OCI-LY7 (cell line): ENCODE measurements at regions not wholly inside any gene's neighbourhood (a gene's known extent, or its start where the extent isn't known, plus 50 kb on each side); places are given as distances from the start of the nearest gene placed in this dataset. TPM values are rescaled to one million over a fixed set of nuclear protein-coding genes. Genes with fewer than 3 reads are reported as not detected.

Source experiments
- BruUV-seq: library from RNA; stranded (reverse); fragments of 400-500 nt; replicated peaks from 2 replicates; lab custom pipeline; 2021; lab: Mats Ljungman, UMichigan
- CTCF ChIA-PET: fragments of 300-600 bp; sonication (Branson Sonifier 250); formaldehyde crosslinking; loops from one replicate; lab custom pipeline; 2022; ENCODE audit warnings: antibody characterized with exemption; ENCODE audit not compliant: unreplicated experiment; lab: Charles Lee
- POLR2A ChIA-PET: fragments of 300-600 bp; sonication (Branson Sonifier 250); formaldehyde crosslinking; loops from one replicate; lab custom pipeline; 2022; ENCODE audit warnings: antibody characterized with exemption; lab: Charles Lee
- DNase-seq: peaks from one replicate; pipeline ENCODE4 v3.0.0-alpha.2; 2015; ENCODE audit warnings: low spot score
- H2AFZ ChIP-seq: fragments of 200-600 bp; sonication (generic), shearing (Covaris generic); 2 replicates; pipeline ENCODE4 v1.6.1; 2014; ENCODE audit warnings: mild to moderate bottlenecking, antibody characterized with exemption, low read length, moderate library complexity
- H3K27ac ChIP-seq: fragments of 200-600 bp; sonication (generic); 2 replicates; pipeline ENCODE4 v1.5.1; 2014; ENCODE audit warnings: mixed run types, low read depth, mild to moderate bottlenecking, moderate library complexity, low read length, inconsistent platforms; ENCODE audit not compliant: poor library complexity, severe bottlenecking
- H3K36me3 ChIP-seq: fragments of 200-600 bp; sonication (generic); 2 replicates; pipeline ENCODE4 v1.6.1; 2014; ENCODE audit warnings: mild to moderate bottlenecking, antibody characterized with exemption, low read length, moderate library complexity, mixed read lengths; ENCODE audit not compliant: insufficient read depth
- H3K4me1 ChIP-seq: fragments of 200-600 bp; sonication (generic); 2 replicates; pipeline ENCODE4 v1.5.1; 2014; ENCODE audit warnings: mild to moderate bottlenecking, low read length; ENCODE audit not compliant: insufficient read depth, poor library complexity, severe bottlenecking
- H3K4me2 ChIP-seq: fragments of 200-600 bp; sonication (generic); 2 replicates; pipeline ENCODE4 v1.6.1; 2014; ENCODE audit warnings: mild to moderate bottlenecking, low read length
- H3K4me3 ChIP-seq: fragments of 200-600 bp; sonication (generic); 2 replicates; pipeline ENCODE4 v1.5.1; 2014; ENCODE audit warnings: mild to moderate bottlenecking, low read depth, low read length; ENCODE audit not compliant: poor library complexity, severe bottlenecking
- H3K79me2 ChIP-seq: fragments of 200-600 bp; sonication (generic); 2 replicates; pipeline ENCODE4 v1.6.1; 2016; ENCODE audit warnings: low read depth, mild to moderate bottlenecking, low read length, moderate library complexity, mixed read lengths; ENCODE audit not compliant: insufficient read depth
- H3K9me2 ChIP-seq: fragments of 200-600 bp; sonication (generic); 2 replicates; pipeline ENCODE4 v1.6.1; 2016; ENCODE audit warnings: mild to moderate bottlenecking, low read length, mixed read lengths; ENCODE audit not compliant: insufficient read depth
- H3K9me3 ChIP-seq: fragments of 200-600 bp; sonication (generic); 2 replicates; pipeline ENCODE4 v1.6.1; 2014; ENCODE audit warnings: mild to moderate bottlenecking, mixed run types, low read length, mixed read lengths
- H4K20me1 ChIP-seq: fragments of 200-600 bp; sonication (generic); 2 replicates; pipeline ENCODE4 v1.6.1; 2014; ENCODE audit warnings: mild to moderate bottlenecking, antibody characterized with exemption, low read length, moderate library complexity, mixed read lengths; ENCODE audit not compliant: insufficient read depth
- EZH2phosphoT487 ChIP-seq: fragments of 200-600 bp; sonication (generic); IDR thresholded peaks from 2 replicates; pipeline ENCODE4 v1.6.1; 2018; ENCODE audit warnings: low read depth, borderline replicate concordance, mild to moderate bottlenecking, mixed run types, antibody characterized with exemption, low read length, moderate library complexity, mixed read lengths
- intact Hi-C: fragments of 100-400 bp; cut with micrococcal nuclease; formaldehyde crosslinking; loops from one replicate; pipeline ENCODE4 v1.10.0; 2022; ENCODE audit not compliant: unreplicated experiment
- small RNA-seq: library from RNA; depleted of rRNA; stranded (forward); fragments of <200 nt; gene quantifications from one replicate; pipeline ENCODE3, GENCODE V24; 2014
- TF ChIP-seq, protein P1 (sequence below): fragments of 200-600 bp; sonication (generic); conservative IDR thresholded peaks from 2 replicates; pipeline ENCODE4 v1.5.1; 2014; ENCODE audit warnings: mild to moderate bottlenecking, antibody characterized with exemption, low read length, moderate library complexity, mixed read lengths

DNA sequence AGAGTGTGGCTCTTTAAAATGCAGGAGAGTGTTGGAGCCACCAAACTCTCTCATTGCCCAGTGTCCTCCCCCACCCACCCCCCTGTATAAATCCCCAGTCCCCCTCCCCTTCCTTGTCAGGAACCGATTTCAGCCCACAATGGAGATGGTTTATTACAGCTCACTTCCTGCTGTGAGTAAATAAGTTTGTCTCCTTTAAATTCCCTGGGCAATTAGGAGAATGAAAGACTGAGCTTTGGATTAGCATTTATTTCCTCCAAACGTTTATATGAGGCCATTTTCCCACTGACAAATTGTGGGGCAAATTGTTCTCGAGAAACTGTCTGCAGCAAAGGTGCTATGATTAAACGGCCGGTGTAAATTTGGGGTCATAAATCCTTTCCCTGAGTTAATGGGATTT is 128.8 kb downstream of the DHX35 start:
- ChIA-PET CTCF (no interaction called here), POLR2A (no interaction called here)
- no peaks in the 10 kb centered on the region for H3K4me1 ChIP-seq
- H3K9me2 ChIP-seq = no peaks in the 10 kb centered on the region
- no peak overlapping the region for H3K4me3 ChIP-seq
- no peaks in the 10 kb centered on the region for H3K9me3 ChIP-seq
- H3K4me2 ChIP-seq = no peak overlapping the region
- intact Hi-C loops = no loop called here
- H3K36me3 ChIP-seq = no peaks in the 10 kb centered on the region
- no peak overlapping the region for H3K27ac ChIP-seq
- no peaks in the 10 kb centered on the region for H3K79me2 ChIP-seq
- no TSS peak for BruUV-seq
- DNase-seq = no peak
- no peak overlapping the region for H2AFZ ChIP-seq
- TF ChIP-seq, protein P1, sequence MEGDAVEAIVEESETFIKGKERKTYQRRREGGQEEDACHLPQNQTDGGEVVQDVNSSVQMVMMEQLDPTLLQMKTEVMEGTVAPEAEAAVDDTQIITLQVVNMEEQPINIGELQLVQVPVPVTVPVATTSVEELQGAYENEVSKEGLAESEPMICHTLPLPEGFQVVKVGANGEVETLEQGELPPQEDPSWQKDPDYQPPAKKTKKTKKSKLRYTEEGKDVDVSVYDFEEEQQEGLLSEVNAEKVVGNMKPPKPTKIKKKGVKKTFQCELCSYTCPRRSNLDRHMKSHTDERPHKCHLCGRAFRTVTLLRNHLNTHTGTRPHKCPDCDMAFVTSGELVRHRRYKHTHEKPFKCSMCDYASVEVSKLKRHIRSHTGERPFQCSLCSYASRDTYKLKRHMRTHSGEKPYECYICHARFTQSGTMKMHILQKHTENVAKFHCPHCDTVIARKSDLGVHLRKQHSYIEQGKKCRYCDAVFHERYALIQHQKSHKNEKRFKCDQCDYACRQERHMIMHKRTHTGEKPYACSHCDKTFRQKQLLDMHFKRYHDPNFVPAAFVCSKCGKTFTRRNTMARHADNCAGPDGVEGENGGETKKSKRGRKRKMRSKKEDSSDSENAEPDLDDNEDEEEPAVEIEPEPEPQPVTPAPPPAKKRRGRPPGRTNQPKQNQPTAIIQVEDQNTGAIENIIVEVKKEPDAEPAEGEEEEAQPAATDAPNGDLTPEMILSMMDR = no peak
- TF ChIP-seq EZH2phosphoT487 = no peak
- H4K20me1 ChIP-seq = no peaks in the 10 kb centered on the region

DNA sequence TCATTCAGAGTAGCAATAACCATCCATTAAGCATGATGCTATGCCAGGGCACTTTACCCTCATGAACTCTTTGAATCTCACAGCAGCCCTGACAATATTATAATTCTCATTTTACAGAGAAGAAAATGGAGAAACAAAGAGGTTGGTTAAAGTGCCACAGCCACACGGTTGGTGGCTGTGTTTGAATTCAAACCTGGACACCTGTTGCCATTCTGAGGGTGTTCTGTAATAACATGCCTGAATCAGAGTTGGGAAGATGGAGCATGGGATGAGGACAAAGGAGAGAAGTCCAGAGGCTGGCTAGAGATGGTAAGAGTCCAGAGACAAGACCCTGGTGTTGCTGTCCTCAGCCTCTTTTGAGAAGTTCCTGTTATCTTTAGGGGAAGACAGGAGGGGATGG is 127.7 kb downstream of the DHX35 start:
- Histone ChIP-seq H2AFZ (no peak overlapping the region), H3K4me1 (no peaks in the 10 kb centered on the region)

More for the DNA sequence above, 127.7 kb downstream of the DHX35 start:
- Histone ChIP-seq H3K27ac (no peak overlapping the region), H3K9me3 (no peaks in the 10 kb centered on the region), H3K36me3 (no peaks in the 10 kb centered on the region), H4K20me1 (no peaks in the 10 kb centered on the region), H3K9me2 (no peaks in the 10 kb centered on the region), H3K4me3 (no peak overlapping the region), H3K79me2 (no peaks in the 10 kb centered on the region), H3K4me2 (no peak overlapping the region)
- intact Hi-C loops = no loop called here
- no TSS peak for BruUV-seq
- DNase-seq = no peak
- ChIA-PET CTCF (no interaction called here), POLR2A (no interaction called here)
- TF ChIP-seq EZH2phosphoT487 = no peak
- TF ChIP-seq, protein P1 = no peak

Small RNA genes lying in the stretch of these regions (small RNA-seq; reads per million reads assigned to genes)
- gene RN7SL680P = not detected
